ENCODE measurements at regions not wholly inside any gene's neighbourhood (a gene's known extent, or its start where the extent isn't known, plus 50 kb on each side); places are given as distances from the start of the nearest gene placed in this dataset.
"Not testable (repeated sequence)": the region's sequence is repeated elsewhere in the genome, so short reads cannot be mapped to it uniquely, and the experiment has no call there.

DNA sequence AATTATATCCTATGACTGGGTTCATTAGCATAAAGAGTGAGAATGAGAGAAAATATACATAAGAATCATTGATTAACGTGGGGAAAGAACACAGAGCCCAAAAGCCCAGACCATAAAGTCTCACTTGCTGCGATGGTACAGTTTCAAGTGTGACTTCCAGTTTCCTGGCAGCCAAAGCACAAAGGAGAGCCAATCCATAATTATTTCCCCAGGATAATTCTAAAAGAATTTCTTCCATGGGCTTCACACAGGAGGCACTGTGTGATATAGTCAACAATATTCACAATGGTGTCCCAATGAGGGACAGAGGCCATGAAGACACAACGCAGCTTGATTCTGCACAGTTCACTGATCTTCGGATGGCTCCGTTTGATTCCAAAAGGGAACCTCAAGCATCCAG is 321.6 kb downstream of the PLPP3 start:
- no peak for DNase-seq

DNA sequence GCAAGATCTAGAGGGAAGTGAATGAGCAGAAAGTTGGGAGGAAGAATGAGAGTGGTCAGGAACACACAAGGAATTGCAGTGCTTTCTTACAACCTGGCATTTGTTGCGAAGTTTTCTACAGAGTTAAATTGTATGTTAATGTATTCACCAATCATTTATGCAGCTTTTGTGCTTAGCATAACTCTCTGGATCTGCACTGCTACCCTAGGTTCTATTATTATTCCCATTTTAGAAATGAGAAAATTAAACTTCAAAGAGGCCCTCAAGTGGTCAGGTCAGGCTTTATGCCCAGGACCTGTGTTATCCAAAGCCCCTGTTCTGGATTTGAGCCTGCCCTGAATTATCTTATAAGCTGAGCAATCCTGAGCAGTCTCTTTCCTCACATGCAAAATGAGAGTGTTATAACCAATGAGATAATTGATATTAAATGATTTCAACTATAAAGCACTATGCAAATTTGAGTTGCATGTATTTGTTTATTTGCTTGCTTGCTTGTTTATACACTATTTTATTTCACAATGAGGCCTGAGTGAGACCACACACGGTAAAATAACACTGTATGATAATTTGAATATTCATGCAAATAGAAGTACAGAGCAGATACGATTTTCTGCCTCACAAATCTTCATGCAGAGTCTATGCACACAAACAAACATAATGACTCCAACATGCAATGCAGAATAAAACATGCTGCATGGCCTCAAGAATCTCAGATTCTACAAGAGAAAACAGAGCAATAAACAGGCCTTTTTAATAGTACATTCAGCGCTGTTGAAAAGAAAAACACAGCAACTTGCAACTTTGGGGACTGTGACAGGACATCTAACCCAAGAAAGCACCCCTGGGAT is 323.0 kb downstream of the PLPP3 start:
- DNase-seq: no peak

- DNase-seq: no peak
Observed at GRCh38 chr1:56255516-56256152, 323.7 kb downstream of the PLPP3 start.

GRCh38 chr1:56254130-56254529 is 325.2 kb downstream of the PLPP3 start:
- DNase-seq: no peak

- DNase-seq: no peak
Observed at GRCh38 chr1:56250809-56251208, 328.6 kb downstream of the PLPP3 start.

DNA sequence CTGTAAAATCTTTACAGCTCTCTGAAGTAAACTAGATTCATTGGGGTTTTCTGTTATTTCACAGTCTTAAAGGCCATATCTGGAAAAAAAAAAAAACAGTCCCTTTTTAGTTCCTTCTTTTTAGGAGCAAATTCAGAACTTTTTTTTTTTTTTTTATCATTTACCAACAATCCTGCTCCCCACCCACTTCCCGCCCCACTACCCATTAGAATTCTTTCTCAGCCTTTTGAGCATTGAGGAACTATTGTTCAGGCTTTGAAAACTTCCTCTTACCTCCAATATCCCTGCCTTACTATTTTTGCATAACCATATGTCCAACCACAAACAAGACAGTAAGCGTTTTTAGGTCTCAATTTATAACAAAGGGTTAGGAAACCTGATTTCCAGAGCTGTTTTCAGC is 330.1 kb downstream of the PLPP3 start:
- DNase-seq: no peak

DNA sequence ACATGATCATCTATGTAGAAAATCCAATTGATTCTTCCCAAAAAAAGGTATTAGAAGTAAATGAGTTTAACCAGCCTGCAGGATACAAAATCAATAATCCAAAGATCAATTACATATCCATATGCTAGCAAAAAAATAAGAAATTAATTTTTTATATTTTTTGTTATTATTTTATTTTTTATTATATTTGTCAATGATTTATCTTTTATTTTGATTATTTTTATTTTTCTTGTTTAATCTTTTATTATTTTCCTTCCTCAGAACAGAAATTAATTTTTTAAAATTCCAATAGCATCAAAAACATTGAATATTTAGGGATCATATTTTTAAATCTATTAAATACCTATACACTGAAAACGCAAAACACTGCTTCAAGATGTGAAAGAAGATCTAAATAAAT is 331.2 kb downstream of the PLPP3 start:
- no peak for DNase-seq

DNA sequence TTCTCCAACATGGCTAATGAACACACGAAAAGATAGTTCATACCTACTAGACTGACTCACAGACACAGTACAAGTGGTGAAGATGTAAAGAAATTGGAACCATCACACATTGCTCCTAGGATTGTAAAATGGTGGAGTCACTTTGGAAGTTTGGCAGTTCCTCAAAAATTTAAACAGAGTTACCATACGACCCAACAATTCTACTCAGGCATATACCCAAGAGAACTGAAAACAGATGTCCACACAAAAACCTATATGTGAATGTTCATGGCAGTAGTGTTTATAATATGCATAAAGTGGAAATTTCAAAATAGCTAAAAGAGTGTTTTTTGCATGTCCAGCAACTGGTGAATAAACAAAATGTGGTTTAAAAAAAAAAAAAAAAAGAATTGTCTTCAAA is 332.6 kb downstream of the PLPP3 start:
- DNase-seq: not testable (repeated sequence)

DNA sequence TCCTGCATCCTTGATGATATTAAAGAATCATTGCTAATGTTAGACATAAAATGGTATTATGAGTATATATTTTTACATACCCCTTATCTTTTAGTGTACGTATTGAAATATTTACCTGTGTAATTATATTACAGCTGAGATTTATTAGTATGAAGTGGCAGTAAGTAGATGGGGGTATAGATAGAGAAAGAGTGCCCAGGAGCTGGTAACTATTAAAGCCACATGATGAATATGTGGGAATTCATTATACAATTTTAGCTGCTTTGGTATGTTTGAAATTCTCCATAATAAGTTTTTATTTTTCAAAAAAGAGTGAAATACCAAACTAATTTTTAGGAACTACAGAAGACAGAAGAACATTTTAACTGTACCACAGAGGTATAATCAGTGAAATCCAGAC is 339.0 kb downstream of the PLPP3 start:
- no peak for DNase-seq

- DNase-seq: no peak
Observed at GRCh38 chr1:56237491-56238064, 341.8 kb downstream of the PLPP3 start.

DNA sequence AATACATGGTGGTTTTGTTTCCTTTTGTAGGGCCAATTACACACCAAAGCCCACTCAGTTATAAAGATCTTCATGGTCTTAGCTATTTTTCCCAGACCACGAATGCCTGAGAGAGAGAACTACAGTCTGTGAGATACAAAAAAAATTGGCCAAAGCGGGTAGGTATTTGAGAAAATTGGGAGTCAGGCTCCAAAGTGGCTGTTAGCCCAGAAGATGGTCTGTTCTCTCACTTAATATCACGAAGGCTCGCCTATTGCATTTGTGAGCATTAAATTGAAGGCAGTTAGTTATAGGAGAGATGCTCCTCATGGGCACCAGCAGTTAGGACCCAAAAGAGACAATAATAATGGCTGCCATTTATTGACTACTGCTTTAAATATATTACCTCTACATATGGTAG is 342.7 kb downstream of the PLPP3 start:
- DNase-seq: no peak

DNA sequence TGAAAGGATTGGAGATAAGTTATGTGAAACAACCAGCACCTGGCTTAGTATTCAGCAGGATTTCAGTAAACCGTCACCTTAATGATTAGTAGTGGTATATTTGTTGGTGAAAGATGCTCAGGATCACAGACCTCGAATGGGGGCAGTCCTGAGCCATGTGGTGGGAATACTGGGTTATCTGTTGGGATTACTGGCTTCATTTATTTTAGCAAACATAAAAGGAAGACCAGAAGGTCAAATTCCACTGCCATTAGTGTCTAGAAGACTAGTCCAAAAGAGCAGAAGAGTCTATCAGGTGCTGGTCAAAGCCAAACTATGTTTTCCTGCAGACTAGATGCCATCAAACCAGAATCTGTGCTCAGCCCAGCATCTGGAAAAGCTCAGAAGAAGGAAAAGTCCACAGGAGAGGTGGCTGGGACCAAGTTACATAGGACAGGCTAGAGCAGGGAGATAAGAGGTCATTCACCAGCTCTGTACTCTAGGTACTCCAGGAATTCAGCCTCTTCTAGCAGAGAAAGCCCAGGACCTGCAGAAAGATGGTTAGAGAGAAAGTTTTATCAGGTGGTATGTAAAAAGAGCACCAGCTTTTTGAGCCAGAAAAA is 343.4 kb downstream of the PLPP3 start:
- DNase-seq: no peak

GRCh38 chr1:56229186-56229585 is 350.2 kb downstream of the PLPP3 start:
- DNase-seq: no peak

DNA sequence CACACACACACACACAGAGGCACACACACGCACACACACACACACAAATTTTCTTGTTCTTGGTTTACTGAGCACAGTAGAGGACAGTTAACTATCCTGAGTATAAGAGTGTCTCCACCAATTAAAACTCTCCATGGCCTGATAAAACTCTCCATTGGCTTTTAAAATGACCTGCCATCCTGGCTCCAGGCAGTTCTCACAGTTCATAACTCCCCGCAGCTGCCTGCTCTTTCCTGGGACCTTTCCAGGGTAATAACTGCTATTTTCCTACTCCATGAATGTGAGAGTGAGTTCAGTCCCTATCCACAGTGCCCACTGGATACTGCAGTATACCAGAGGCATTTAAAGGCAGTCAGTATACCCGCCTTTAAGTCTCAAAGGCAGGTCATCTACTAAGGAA is 351.5 kb downstream of the PLPP3 start:
- DNase-seq: no peak

DNA sequence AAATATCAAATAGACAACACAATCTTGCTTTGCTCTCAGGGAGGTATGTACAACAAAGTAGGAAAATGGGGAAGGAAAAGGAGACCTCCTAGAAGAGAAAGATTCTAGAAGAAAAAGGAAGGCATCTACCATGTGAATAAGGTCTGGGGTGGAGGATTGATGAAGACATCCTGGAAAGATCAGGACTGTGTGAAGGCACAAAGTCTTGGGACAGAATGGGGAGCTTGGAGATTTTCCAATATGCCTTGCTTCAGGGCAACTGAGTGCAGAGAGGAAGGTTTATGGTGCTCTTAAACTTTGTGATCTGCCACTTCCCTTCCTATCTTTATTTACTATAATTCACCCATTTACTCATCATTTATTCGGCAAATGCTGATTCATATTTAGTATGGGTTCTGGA is 352.0 kb downstream of the PLPP3 start:
- DNase-seq: no peak

DNA sequence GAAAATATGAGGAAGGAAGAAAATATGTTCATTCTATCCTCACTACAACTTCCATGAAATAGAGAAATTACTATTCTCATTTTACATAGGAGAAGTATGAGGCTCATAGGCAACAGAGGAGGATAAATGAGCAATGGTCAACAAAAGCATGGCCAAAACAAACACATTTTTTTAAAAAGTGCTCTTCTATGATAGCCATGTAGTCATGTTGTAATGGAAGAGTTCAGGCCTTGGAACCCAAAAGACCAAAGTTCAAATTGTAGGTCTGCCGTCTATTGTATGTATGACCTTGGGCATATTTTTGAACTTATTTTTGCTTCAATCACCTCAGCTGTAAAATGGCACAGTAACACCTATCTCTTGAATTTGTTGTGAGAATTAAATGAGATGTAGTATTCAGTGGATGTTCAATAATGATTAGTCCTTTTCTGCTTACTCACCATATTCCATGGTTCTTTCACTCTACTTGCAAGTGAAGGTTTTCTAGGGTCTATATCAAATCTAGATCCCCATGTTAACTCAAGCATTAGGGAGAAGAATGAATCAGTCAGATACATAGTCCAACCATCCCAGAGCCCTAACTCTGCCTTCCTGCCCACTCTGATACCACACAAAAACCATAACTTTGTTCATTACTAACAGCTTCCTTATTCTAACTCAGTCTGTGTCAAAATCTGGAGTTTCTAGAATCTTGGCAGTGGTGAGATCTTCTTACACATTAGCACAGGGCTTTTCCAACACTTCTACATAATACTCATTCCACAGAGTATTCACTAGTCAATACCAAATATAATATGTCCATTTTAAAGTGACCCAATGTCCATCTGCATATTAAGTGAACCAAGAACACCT is 353.2 kb downstream of the PLPP3 start:
- no peak for DNase-seq

- no peak for DNase-seq
Observed at GRCh38 chr1:56223968-56224367, 355.4 kb downstream of the PLPP3 start.

DNA sequence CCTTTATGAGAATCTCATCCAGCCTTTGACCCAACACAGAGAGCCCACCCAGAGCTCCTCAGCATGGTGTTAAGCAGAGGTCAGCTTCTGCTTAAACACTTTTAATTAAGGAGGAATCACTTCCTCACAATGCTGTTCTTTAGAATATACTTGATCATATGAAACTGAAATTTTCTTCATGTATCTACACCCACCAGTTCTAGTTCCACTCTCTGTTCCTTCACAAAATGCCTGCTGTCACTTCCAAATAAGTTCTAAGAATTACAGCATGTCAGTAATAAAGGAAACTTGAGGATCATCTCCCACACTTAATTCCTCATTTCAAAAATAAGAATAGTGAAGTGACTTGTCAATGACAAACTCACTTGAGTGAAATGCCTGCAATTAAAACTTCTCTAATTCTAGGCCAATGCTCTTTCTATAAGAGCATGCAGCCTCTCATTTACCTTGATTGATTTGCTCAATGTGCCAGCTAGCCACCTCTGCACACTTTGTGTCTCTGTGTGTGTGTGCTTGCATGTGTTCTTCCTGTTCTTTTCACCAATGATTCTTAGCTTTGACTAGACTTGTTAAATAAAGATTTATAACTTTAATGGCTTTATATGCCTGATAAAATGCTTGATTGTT is 356.3 kb downstream of the PLPP3 start:
- DNase-seq: no peak

GRCh38 chr1:56220021-56220420 is 359.3 kb downstream of the PLPP3 start:
- DNase-seq: no peak

DNA sequence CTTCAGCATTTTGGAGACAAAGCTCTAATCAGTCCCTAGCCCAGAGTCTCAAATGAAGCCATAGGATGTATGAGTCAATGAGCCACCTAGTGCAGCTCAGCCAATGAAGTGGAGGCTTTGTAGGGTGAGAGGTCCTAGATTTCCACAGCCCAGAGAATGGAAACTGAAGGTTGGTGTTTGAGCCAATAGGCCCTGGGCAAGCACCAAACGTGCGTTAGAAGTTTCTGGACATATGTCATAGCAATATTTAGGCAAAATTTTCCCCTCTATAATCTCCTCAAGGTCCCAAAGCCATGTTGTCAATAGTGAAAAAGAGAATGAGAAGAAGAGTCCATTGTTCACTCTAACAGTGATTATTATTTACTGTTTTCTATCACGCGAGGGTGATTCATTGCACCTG is 361.3 kb downstream of the PLPP3 start:
- DNase-seq: no peak

- peak in 1 of 2 donors; percentile 47 for DNase-seq
Observed at GRCh38 chr1:56216218-56216617, 363.1 kb downstream of the PLPP3 start.

DNA sequence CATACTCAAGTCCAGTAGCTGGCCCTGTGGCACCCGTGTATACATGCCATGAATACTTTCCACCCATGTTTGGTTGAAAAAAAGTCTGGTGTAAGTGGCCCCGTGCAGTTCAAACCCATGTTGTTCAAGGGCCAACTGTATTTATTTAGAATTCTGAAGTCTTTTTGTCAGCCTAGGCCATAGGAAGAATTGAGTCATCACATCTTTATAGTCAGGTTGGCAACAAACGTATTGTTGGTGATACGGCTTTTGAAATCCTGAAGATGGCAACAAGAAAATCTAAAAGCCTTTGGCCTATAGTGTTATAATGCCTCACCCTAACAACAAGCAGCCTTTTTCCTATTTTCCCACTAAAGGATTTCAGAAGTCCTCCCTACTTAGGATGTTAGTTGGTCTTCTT is 363.6 kb downstream of the PLPP3 start:
- no peak for DNase-seq
